SW 1271 (cell line): ENCODE measurements at regions not wholly inside any gene's neighbourhood (a gene's known extent, or its start where the extent isn't known, plus 50 kb on each side); places are given as distances from the start of the nearest gene placed in this dataset.
"Not testable (repeated sequence)": the region's sequence is repeated elsewhere in the genome, so short reads cannot be mapped to it uniquely, and the experiment has no call there.

Source experiments
- DNase-seq, 2 experiments: peaks; one replicate each; lab custom pipeline; 2025; lab: John Stamatoyannopoulos, UW

DNA sequence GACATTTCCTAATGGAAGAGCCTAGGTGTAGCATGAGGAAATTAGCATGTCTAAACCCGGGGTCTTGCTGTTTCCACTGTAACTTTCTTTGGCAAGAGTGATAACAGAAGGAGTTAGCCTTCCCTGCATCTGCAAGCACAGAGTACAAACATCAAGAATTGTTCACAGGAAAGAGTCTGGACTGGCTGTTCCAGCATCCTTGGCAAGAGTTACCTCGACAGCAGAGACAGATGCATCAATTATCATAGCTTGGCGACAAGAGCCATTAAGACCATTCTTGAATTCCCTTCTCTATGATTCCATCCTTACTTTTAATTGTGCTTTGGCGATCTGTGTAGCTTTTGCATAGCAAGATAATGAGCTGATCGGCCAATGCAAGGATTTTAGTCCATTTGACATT is 82.8 kb upstream of the RALGPS2 start:
- DNase-seq: no peak

DNA sequence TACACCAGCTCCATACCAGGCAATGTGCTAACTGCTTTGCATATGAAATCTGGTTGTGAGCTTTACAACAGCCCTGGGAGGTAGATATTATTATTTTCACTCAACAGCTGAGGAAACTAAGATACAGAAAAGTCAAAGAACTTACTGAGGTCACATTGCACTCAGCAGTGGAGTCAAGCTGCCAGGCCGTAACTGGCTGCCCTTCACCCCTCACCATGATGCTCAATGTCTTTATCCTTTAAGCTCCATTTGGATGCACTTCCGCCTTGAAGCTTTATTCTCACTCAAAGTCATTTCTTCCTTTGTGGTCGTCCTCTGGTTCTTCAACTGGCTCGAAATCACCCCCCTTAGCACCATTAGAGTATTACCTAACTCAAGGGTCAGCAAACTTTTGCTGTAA is 81.7 kb upstream of the RALGPS2 start:
- DNase-seq: no peak

DNA sequence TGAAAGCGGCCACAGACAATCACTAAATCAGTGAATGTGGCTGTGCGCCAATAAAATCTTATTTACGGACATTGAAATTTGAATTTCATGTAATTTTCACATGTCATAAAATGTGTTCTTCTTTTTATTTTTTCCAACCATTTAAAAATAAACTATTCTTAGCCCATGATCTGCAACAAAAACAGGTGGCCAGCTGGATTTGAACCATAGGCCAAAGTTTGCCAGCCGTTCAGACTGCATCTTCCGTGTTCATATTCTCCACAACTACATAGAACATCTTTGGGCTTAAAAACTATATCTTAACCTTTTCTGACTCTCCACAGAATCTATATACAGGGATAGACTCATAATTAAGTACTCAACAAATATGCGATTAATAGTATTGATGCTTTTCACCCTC is 81.2 kb upstream of the RALGPS2 start:
- no peak for DNase-seq

DNA sequence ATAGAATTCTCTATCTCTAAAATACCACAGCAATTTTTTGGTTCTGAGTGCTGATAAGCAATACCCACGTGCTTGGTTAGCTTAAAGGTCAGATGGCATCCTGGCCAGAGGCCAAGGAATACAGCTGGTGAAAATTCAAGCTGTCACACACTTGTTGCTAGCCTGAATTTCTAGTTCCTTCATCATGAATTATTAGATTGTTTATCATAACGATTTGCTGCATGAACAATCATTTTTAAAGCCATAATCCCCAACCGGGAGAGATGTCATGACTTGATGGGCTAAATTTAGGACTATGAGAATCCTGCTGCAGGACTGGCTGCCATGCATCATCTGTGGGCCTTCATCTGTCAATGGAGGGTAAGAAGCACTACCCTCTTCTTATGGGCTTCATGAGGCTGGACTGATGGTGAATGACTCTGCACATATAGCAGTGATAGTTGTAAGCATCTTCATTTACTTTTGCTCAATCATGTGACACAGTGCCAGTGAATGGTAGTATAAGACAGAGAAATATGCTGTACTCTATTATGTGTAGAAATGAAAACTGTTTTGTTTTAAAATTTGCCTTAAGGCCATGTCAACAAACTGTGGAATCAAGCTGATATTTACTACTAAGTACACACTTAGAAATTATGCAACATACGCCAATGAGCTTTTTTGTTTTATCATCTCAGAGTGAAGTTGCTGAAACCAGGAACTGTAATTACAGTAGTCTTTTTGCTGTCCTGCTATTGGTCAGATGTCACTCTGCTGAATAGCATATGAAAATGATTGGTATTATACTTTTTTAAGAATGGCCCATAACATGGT is 80.5 kb upstream of the RALGPS2 start:
- no peak for DNase-seq

DNA sequence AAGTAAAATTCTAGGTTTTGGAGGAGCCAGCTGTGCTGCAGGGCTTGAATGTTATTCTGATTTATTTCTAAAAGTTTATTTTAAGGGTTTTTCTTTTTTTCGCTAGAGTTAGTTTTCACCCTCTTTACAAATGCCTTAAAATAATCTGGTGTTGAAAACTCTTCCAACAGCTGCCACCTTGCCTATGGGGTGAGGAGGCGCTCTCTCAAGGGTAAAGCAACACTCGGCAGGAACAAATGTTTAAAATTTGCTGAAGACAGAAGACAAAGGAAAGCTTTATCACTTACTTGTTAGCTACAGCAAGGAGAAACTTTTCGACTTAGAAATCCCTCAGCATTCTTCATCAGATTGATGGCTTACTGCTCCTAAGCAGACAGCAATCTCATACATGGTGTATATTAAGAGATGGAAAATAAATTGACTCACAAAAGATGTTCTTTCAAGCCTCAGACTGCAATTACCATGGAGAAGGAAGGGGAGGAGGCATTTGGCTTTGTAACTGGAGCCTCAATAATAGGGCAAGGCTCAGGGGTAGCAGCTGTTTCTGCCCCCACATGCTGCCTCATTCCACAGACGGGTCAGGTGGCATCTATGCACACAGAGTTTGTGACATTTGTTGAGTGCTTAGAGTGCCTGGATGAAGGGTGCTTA is 79.8 kb upstream of the RALGPS2 start:
- no peak for DNase-seq

DNA sequence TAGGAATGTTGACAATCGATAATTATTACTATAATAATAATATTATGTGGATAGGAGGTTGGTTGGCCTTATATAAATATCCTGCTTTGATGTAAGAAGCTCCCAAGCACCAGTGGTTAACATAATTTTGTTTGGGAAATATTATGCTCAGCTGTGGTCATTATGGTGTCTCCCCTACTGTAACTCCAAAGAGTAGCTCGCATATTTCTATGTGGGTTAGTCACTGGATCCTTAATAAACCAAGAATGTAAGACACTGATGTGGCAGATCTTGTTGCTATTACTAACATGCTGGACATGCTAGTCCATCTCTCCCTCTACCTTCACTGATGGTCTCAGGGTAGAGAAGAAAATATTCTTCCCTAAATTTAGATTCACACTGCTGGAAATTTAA is 79.2 kb upstream of the RALGPS2 start:
- DNase-seq: no peak

DNA sequence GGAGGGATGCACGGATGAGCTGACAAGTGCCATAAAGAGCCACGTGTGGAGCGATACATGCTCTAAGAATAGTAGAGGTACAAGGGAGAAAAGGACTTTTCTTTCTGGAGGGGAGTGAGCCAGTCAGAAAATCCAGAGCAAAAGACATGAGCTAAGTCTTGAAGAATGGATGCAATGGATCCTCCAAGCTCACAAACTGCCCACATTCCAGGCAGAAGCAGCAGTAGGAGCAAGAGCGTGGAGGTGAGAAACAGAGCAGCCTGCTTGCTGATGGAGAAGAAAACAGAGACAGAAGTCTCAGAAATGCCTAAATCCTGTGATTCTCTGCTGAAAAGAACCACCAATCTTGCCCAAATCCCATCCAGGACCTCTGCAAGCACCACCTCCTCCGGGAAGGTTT is 78.2 kb upstream of the RALGPS2 start:
- DNase-seq: no peak

DNA sequence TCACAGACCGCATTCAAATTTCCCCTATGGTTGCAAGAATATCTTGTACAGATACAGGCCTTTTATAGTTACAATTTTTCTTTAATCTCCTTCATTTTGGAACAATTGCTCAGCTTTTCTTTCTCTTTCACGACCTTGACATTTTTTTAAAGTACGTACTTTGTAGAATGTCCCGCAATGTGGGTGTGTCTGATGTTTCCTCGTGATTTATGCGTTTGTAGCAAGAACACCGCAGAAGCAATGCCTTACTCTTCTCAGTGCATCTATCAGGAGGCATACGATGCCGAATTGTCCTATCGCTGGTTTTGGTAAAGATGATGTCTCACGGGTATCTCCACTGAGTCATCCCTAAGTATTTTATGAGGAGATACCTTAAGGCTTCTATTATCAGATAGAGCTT is 76.9 kb upstream of the RALGPS2 start:
- no peak for DNase-seq

DNA sequence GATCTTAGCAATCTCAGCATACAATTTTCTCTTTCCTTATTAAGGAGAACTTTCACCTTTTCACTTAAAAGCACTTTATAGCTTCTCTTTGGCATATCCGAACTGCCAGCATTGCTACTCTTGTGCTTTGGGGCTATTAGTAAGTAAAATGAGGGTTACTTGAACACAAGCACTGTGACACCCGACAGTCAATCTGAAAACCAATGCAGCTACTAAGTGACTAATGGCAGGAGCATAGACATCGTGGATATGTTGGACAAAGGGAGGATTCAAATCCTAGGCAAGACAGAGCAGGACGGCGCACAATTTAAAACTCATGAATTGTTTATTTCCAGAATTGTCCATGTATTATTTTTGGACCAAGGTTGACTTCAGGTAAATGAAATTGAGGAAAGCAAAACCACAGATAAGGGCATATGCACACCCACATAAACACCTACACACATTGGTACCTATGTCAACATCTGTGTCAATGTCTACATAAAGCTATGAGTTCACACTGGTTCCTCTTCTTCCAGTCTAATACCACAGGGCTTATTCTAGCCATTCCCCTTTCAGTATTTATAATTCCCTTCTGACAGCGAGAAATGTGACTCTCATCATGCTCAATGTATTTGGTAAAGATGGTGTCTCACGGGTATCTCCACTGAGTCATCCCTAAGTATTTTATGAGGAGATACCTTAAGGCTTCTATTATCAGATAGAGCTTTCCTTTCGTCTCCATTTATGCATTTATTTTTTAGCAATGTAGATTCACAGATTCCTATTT is 75.3 kb upstream of the RALGPS2 start:
- DNase-seq: no peak

DNA sequence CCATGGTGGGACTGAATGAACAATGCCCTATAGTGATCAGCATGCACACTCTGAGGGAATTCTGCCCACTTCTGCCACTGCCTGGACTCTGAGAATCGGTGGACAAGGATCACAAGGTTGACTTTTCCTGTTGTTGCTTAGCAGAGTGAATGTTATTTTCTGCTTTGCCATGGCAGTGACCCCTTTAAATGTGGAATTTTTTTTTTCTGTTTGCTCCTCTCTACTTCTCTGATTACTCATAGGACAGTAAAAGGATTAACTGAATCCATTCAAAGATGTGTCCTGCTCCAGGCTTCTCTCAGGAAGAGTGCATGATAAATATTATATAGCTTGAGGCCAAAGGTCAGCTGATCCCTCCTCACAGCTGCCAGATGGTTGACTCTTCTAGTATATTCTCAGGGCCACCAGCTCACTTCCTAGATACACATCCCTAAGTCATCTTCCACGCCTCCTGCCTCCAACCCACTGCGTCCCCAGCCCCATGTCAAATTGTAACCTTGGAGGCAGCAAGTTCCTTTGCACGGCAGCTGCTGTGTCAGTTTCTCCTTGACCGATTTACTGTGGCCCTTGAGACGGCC is 74.0 kb upstream of the RALGPS2 start:
- DNase-seq: no peak

DNA sequence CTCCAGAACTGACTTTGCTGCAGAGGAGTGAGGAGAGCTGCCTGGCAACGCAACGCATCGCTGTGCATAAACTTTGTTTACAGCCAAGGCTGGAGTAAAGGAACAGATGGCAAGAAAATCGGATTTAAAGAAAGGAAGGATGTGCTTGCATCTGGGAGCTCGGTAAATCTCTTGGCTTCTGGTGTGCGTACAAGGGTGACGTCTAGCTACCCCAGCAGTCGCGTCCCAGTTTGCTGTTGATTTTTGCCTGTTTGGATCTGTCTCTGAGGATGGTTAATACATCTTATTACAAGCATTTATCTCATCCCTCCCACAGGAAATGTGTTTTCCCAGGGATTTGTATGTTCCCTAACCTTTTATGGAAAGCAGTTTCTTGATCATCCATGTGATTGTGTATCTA is 73.3 kb upstream of the RALGPS2 start:
- DNase-seq: no peak

DNA sequence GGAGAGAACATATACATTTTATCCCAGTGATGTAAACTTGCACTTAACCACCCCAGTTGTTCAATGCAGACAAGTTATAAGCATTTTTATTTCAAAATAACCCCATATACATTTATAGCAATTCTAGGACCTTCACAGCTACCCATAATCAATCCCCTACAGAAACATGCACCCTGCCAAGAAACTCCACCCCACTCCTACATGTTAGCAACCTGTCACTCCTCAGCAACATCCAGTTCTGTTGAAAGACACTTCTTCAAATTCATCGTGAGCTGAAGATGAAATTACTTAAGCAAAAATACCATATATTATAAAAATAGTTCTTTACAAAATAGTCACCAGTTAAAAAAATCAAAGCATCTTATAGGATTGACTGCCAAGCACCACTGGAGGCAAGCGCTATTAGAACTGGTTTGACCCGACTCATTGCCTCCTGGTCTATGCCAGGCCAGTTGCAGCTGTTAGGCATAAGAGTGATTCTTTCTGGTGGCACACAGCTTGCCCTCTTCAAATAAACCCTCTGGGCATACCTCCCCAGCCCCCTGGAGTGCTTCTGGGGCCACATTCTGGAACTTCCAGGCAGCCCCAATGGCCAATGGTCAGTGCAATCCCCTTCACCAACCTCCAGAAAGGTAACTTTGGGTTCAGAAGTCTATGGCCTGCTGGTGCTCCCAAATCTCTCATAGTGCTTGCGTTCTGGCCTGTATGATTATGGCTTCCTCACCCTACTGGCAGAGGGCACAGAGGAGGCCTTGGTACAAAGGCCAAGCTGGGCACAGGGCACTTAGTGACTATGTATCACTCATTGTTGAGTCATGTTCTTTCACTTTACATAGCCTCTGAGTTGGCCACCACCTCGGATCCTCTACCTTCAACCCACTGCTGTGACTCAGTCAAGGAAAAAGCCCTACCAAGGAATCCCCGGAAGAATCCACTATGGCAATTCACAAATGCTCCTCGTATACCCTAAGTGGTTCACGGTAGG is 72.2 kb upstream of the RALGPS2 start:
- no peak for DNase-seq

DNA sequence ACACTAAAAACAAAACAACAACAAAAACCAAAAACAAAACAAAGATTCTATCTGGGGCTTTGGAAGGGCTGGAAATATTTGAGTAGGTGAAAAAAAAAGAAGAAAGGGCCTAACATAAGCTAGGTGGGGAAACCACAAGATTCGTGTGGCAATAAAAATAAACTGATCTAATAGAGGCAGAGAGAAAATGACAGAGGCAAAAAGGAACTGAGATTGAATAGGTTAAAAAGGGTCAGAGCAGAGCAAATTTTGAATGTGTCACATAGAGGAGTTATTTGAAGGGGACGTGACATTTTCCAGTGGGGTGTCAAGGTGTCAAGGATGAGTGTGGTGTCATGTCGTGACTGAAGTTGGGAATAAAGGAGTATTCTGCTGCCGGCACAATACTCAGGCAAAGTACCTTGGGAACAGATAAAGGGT is 65.2 kb upstream of the RALGPS2 start:
- DNase-seq: no peak

DNA sequence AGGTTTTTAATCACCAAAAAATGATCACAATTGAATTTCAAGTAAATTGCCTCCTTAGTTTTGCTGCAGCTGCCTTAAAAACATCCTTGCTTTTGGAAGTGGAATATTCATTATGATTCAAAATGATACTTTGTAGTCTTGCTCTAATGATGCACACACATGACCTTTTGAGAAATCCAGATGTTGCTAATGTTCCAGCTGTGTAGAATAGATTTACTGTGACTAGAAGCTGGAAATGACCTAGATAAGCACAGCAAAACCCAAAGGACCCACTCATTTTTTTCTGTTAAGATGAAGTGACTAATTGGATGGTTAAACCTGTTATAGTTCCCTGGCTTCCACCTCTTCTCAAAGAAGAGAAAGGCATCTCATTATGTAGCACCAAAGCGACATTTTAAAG is 64.6 kb upstream of the RALGPS2 start:
- DNase-seq: no peak

DNA sequence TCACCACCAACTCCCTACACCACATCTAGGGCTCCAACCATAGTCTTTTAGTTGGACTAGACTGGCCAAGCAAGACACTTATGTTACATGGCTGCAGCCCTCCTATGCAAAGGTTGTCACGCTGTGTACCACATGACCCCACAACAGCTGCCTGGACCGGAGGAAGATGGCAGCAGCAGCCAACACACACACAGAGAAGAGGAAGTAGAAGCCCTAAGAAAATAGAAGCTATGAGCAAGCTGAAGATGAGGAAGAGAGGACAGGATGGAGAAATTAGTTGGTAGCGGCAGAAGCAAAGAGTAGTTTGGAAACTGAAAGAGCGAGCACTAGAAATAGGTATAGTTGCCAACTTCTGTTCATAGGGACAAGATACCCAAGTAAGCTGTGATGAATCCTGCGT is 60.8 kb upstream of the RALGPS2 start:
- DNase-seq: no peak

DNA sequence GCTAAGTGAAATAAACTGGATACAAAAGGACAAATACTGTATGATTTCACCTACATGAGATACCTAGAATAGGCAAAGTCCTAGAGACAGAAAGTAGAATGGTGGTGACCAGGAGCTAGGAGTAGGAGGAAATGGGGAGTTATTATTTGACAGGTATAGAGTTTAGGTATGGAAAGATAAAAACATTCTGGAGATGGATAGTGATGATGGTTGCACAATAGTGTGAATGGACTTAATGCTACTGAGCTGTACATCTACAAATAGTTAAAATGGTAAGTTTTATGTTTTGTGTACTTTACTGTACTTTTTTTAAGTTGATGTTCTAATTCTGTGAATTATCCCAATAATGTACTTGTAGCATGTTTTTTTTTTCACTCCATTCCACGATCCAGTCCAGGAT is 59.5 kb upstream of the RALGPS2 start:
- no peak for DNase-seq

DNA sequence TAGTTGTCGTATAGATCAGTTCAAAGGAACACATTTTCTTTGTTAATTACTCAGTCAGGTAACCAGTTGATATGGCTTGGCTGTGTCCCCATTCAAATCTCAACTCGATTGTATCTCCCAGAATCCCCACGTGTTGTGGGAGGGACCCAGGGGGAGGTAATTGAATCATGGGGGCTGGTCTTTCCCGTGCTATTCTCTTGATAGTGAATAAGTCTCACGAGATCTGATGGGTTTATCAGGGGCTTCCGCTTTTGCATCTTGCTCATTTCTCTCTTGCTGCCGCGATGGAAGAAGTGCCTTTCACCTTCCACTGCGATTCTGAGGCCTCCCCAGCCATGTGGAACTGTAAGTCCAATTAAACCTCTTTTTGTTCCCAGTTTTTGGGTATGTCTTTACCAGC is 58.2 kb upstream of the RALGPS2 start:
- not testable (repeated sequence) for DNase-seq

DNA sequence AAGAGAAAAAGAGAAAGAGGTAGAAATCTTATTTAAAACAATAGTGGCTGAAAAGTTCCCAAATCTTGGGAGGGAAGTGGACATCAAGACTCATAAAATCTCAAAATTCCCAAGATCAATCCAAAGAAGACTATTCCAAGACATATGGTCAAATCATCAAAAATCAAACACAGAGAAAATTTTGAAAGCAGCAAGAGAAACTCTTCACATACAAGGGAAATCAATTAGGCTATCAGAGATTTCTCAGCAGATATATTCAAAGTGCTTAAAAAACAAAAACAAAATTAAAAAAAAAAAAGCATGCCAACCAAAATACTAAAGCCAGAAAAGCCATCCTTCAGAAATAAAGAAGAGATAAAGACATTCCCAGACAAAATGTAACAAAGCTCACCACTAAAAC is 52.6 kb upstream of the RALGPS2 start:
- DNase-seq: no peak

DNA sequence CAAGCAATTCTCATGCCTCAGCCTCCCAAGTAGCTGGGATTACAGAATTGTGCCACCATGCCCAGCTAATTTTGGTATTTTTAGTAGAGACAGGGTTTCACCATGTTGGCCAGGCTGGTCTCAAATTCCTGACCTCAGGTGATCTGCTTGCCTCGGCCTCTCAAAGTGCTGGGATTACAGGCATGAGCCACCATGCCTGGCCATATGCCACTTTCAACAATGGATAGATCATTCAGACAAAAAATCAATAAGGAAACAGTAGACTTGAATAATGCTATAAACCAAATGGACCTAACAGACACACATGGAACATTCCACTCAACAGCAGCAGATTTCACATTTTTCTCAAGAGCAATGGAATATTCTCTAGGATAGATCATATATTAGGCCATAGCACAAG is 50.5 kb upstream of the RALGPS2 start:
- not testable (repeated sequence) for DNase-seq
